HCT116 (cell line): ENCODE measurements at regions not wholly inside any gene's neighbourhood (a gene's known extent, or its start where the extent isn't known, plus 50 kb on each side); places are given as distances from the start of the nearest gene placed in this dataset.

ENCODE experiments used
- ATAC-seq: fragments of 200-7000 bp; cut with Tn5 transposase; 2 replicates; pipeline ENCODE4 v1.9.1; 2020; ENCODE audit warnings: mild to moderate bottlenecking, moderate library complexity
- BruUV-seq: library from RNA; stranded (reverse); fragments of 400-500 nt; replicated peaks from 2 replicates; lab custom pipeline; 2021; lab: Mats Ljungman, UMichigan
- CTCF ChIA-PET: fragments of 300-600 bp; sonication (Branson Sonifier 250); formaldehyde crosslinking; loops from one replicate; lab custom pipeline; 2021; ENCODE audit warnings: antibody characterized with exemption; lab: Charles Lee
- POLR2A ChIA-PET: fragments of 300-600, 350-600 bp; sonication (Branson Sonifier 250); formaldehyde crosslinking; loops from one replicate; lab custom pipeline; 2021; ENCODE audit warnings: antibody characterized with exemption; lab: Charles Lee
- RAD21 ChIA-PET, 2 experiments: fragments of 300-600 bp; sonication (Branson Sonifier 250); formaldehyde crosslinking; loops; one replicate each; lab custom pipeline; 2023; ENCODE audit warnings: low total read pairs in 2 of 2; ENCODE audit not compliant: uncharacterized antibody in 2 of 2, unreplicated experiment in 2 of 2, low non-redundant PET in 1 of 2; lab: Charles Lee
- DNase-seq: peaks from one replicate; pipeline ENCODE4 v3.0.0-alpha.2; 2010; ENCODE audit warnings: low read depth, low spot score
- H2AFZ ChIP-seq: fragments of 200-600 bp; shearing (Covaris generic), sonication (generic); 2 replicates; pipeline ENCODE4 v1.6.1; 2017; ENCODE audit warnings: low read depth, mixed run types, mixed read lengths, antibody characterized with exemption, low read length; ENCODE audit not compliant: poor library complexity, severe bottlenecking
- H3K27ac ChIP-seq: 2 replicates; pipeline ENCODE4 v1.5.1; 2012; ENCODE audit warnings: low read depth, low read length
- H3K27me3 ChIP-seq: fragments of 200-600 bp; sonication (generic); 2 replicates; pipeline ENCODE4 v1.6.1; 2016; ENCODE audit warnings: mixed run types, low read length, mixed read lengths; ENCODE audit not compliant: insufficient read depth
- H3K36me3 ChIP-seq, 2 experiments: fragments of 200-500 bp in 1 of 2; fragments of 200-600 bp in 1 of 2; sonication (Bioruptor generic) in 1 of 2; sonication (generic) in 1 of 2; 2 replicates each; pipeline versions ENCODE4 v1.5.1 to v1.6.1; 2014 to 2016; ENCODE audit warnings: low read length in 2 of 2, inconsistent platforms in 1 of 2, mixed read lengths in 1 of 2, mixed run types in 1 of 2; ENCODE audit not compliant: insufficient read depth in 2 of 2, control insufficient read depth in 1 of 2
- H3K4me1 ChIP-seq, 2 experiments: fragments of 200-600 bp in 1 of 2; sonication (generic) in 1 of 2; 2 replicates each; pipeline versions ENCODE4 v1.5.1 to v1.6.1; 2012 to 2017; ENCODE audit warnings: low read length in 2 of 2, inconsistent platforms in 1 of 2, mild to moderate bottlenecking in 1 of 2, mixed read lengths in 1 of 2, mixed run types in 1 of 2, moderate library complexity in 1 of 2; ENCODE audit not compliant: insufficient read depth in 2 of 2, control insufficient read depth in 1 of 2
- H3K4me2 ChIP-seq: fragments of 200-600 bp; sonication (generic); 2 replicates; pipeline ENCODE4 v1.6.1; 2017; ENCODE audit warnings: mixed run types, low read length, mixed read lengths
- H3K4me3 ChIP-seq, 2 experiments: fragments of 200-600 bp in 1 of 2; sonication (generic) in 1 of 2; replicated peaks in 1 of 2; 2 replicates each; pipeline ENCODE4 v1.5.1; 2011 to 2016; ENCODE audit warnings: low read length in 2 of 2, control low read depth in 1 of 2, low read depth in 1 of 2, mild to moderate bottlenecking in 1 of 2, mixed read lengths in 1 of 2, mixed run types in 1 of 2
- H3K79me2 ChIP-seq: fragments of 200-600 bp; sonication (generic); 2 replicates; pipeline ENCODE4 v1.6.1; 2017; ENCODE audit warnings: mild to moderate bottlenecking, mixed run types, low read length, moderate library complexity, mixed read lengths; ENCODE audit not compliant: insufficient read depth
- H3K9ac ChIP-seq: fragments of 200-600 bp; sonication (generic); 2 replicates; pipeline ENCODE4 v1.6.1; 2016; ENCODE audit warnings: low read length, mixed read lengths
- H3K9me2 ChIP-seq: fragments of 200-600 bp; sonication (generic), shearing (Covaris generic); 2 replicates; pipeline ENCODE4 v1.6.1; 2017; ENCODE audit warnings: mixed run types, mild to moderate bottlenecking, moderate library complexity; ENCODE audit not compliant: insufficient read depth
- H3K9me3 ChIP-seq, 2 experiments: fragments of 200-500 bp in 1 of 2; fragments of 200-600 bp in 1 of 2; sonication (Bioruptor generic) in 1 of 2; sonication (generic) in 1 of 2; 2 replicates each; pipeline ENCODE4 v1.6.1; 2014 to 2017; ENCODE audit warnings: low read length in 2 of 2, mixed read lengths in 2 of 2, inconsistent platforms in 1 of 2, low read depth in 1 of 2, mild to moderate bottlenecking in 1 of 2, mixed run types in 1 of 2, moderate library complexity in 1 of 2; ENCODE audit not compliant: control insufficient read depth in 1 of 2, insufficient read depth in 1 of 2
- H4K20me1 ChIP-seq: fragments of 200-600 bp; sonication (generic), shearing (Covaris generic); 2 replicates; pipeline ENCODE4 v1.6.1; 2017; ENCODE audit warnings: mixed run types, mild to moderate bottlenecking, moderate library complexity; ENCODE audit not compliant: insufficient read depth
- ATF3 ChIP-seq: IDR thresholded peaks from 2 replicates; pipeline ENCODE4 v1.6.1; 2012
- CEBPB ChIP-seq: IDR thresholded peaks from 2 replicates; pipeline ENCODE4 v1.6.1; 2012; ENCODE audit warnings: low read depth
- CTCF ChIP-seq, 3 experiments: fragments of 200-600 bp in 1 of 3; sonication (generic) in 1 of 3; IDR thresholded peaks in 2 of 3; conservative IDR thresholded peaks in 1 of 3; 2 replicates each; pipeline ENCODE4 v1.5.1; 2012 to 2017; ENCODE audit warnings: low read depth in 2 of 3, low read length in 2 of 3, antibody characterized with exemption in 1 of 3, borderline replicate concordance in 1 of 3, control low read depth in 1 of 3, mild to moderate bottlenecking in 1 of 3, mixed read lengths in 1 of 3, mixed run types in 1 of 3, moderate library complexity in 1 of 3; ENCODE audit not compliant: insufficient read depth in 1 of 3
- EGR1 ChIP-seq: IDR thresholded peaks from 2 replicates; pipeline ENCODE4 v1.6.1; 2012; ENCODE audit warnings: low read depth
- ELF1 ChIP-seq: IDR thresholded peaks from 2 replicates; pipeline ENCODE4 v1.6.1; 2012; ENCODE audit warnings: low read depth, borderline replicate concordance
- RAD21 ChIP-seq: IDR thresholded peaks from 2 replicates; pipeline ENCODE4 v1.6.1; 2012; ENCODE audit warnings: low read depth, mild to moderate bottlenecking
- YY1 ChIP-seq: IDR thresholded peaks from 2 replicates; pipeline ENCODE4 v1.6.1; 2011; ENCODE audit warnings: low read length, low read depth, moderate library complexity, mild to moderate bottlenecking; ENCODE audit not compliant: insufficient replicate concordance; ENCODE audit errors: extremely low read depth
- ZFX ChIP-seq: fragments of 450-650 bp; IDR thresholded peaks from 2 replicates; pipeline ENCODE4 v1.6.1; 2017
- intact Hi-C: fragments of 100-400 bp; cut with micrococcal nuclease; formaldehyde crosslinking; loops from 2 replicates; pipeline ENCODE4 v1.10.0; 2022

DNA sequence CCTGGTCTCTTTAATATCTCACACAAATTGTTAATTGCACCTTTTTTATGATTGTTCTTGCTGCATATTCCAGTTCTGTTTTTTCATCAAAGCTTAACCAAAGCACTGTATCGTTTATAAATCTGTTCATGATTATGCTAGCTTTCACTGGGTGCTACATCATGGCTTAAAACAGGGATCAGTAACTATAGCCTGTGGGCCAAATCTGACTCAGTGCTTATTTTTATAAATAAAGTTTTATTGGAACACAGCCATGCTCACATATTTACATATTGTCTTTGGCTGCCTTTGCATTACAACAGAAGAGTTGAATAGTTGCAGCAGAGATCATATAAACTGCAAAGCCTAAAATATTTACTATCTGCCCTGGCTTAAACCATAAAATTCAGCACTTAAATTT is 183.4 kb upstream of the NRXN3 start:
- CTCF ChIA-PET = no interaction called here
- no peak overlapping the region for H3K4me3 ChIP-seq
- H3K4me1 ChIP-seq = no peaks in the 10 kb centered on the region
- TF ChIP-seq CTCF (IDR thresholded peaks at IDR 0.05 in 2 of 3, conservative IDR thresholded peaks at IDR 0.05 in 1 of 3; ENCODE audit: borderline replicate concordance in 1 of 3, insufficient read depth in 1 of 3, low read depth in 2 of 3, low read length in 2 of 3) (no peak), CEBPB (no peak), ZFX (no peak), RAD21 (no peak), EGR1 (no peak), ATF3 (no peak), YY1 (no peak), ELF1 (no peak)
- H3K9ac ChIP-seq = no peak overlapping the region
- no peaks in the 10 kb centered on the region for H4K20me1 ChIP-seq
- no peaks in the 10 kb centered on the region for H3K9me3 ChIP-seq
- no peak overlapping the region for H3K4me2 ChIP-seq
- no TSS peak for BruUV-seq
- H3K9me2 ChIP-seq = no peaks in the 10 kb centered on the region
- no peaks in the 10 kb centered on the region for H3K27me3 ChIP-seq
- H3K36me3 ChIP-seq = no peaks in the 10 kb centered on the region
- RAD21 ChIA-PET = no interaction called here
- H2AFZ ChIP-seq = no peak overlapping the region
- H3K79me2 ChIP-seq = no peaks in the 10 kb centered on the region
- intact Hi-C loops = no loop called here
- DNase-seq = no peak
- no peak for ATAC-seq
- POLR2A ChIA-PET = no interaction called here
- no peak overlapping the region for H3K27ac ChIP-seq
